ENCODE measurements at regions not wholly inside any gene's neighbourhood (a gene's known extent, or its start where the extent isn't known, plus 50 kb on each side); places are given as distances from the start of the nearest gene placed in this dataset.

GRCh38 chr1:14517841-14518180, 80.7 kb upstream of the KAZN start:
- TF ChIP-seq CTCF (IDR thresholded peaks at IDR 0.05; ENCODE audit: low read depth, low read length, poor library complexity, severe bottlenecking): no peak
- TF ChIP-seq EZH2phosphoT487 (IDR thresholded peaks at IDR 0.05; ENCODE audit: borderline replicate concordance, low read length): no peak

Data from DOHH2 (cell line).